NCI-H2196 treated with DMSO at 0.1 percent for 48 hours (cell line): ENCODE measurements at regions not wholly inside any gene's neighbourhood (a gene's known extent, or its start where the extent isn't known, plus 50 kb on each side); places are given as distances from the start of the nearest gene placed in this dataset.
"Not testable (repeated sequence)": the region's sequence is repeated elsewhere in the genome, so short reads cannot be mapped to it uniquely, and the experiment has no call there.

ENCODE experiments used
- DNase-seq: peaks from one replicate; lab custom pipeline; 2025; ENCODE audit not compliant: unreplicated experiment; lab: John Stamatoyannopoulos, UW

GRCh38 chr3:174336784-174337183, 522.4 kb upstream of the NAALADL2 start:
- DNase-seq: no peak

GRCh38 chr3:174337227-174337626, 521.9 kb upstream of the NAALADL2 start:
- no peak for DNase-seq

- DNase-seq: no peak
Measured at GRCh38 chr3:174340624-174341587, 518.2 kb upstream of the NAALADL2 start.

- no peak for DNase-seq
Measured at GRCh38 chr3:174342171-174342570, 517.0 kb upstream of the NAALADL2 start.

- DNase-seq: no peak
Measured at GRCh38 chr3:174342941-174343501, 516.1 kb upstream of the NAALADL2 start.

- DNase-seq: no peak
Measured at GRCh38 chr3:174346141-174346540, 513.0 kb upstream of the NAALADL2 start.

GRCh38 chr3:174346571-174346970, 512.6 kb upstream of the NAALADL2 start:
- DNase-seq: no peak

- no peak for DNase-seq
Measured at GRCh38 chr3:174347474-174348138, 511.5 kb upstream of the NAALADL2 start.

- no peak for DNase-seq
Measured at GRCh38 chr3:174352227-174352626, 506.9 kb upstream of the NAALADL2 start.

GRCh38 chr3:174355505-174355904, 503.6 kb upstream of the NAALADL2 start:
- DNase-seq: no peak

GRCh38 chr3:174356596-174356995, 502.5 kb upstream of the NAALADL2 start:
- no peak for DNase-seq

- DNase-seq: no peak
Measured at GRCh38 chr3:174358252-174358651, 500.9 kb upstream of the NAALADL2 start.

- no peak for DNase-seq
Measured at GRCh38 chr3:174362556-174362955, 496.6 kb upstream of the NAALADL2 start.

- DNase-seq: no peak
Measured at GRCh38 chr3:174363256-174363655, 495.9 kb upstream of the NAALADL2 start.

- no peak for DNase-seq
Measured at GRCh38 chr3:174365796-174366195, 493.3 kb upstream of the NAALADL2 start.

GRCh38 chr3:174366904-174367303, 492.2 kb upstream of the NAALADL2 start:
- not testable (repeated sequence) for DNase-seq

GRCh38 chr3:174376346-174376745, 482.8 kb upstream of the NAALADL2 start:
- no peak for DNase-seq

- no peak for DNase-seq
Measured at GRCh38 chr3:174377096-174377495, 482.0 kb upstream of the NAALADL2 start.

GRCh38 chr3:174377684-174378083, 481.4 kb upstream of the NAALADL2 start:
- DNase-seq: no peak

GRCh38 chr3:174382878-174383277, 476.3 kb upstream of the NAALADL2 start:
- DNase-seq: no peak

- DNase-seq: no peak
Measured at GRCh38 chr3:174387736-174388135, 471.4 kb upstream of the NAALADL2 start.

GRCh38 chr3:174397848-174398247, 461.3 kb upstream of the NAALADL2 start:
- no peak for DNase-seq
